ENCODE measurements at regions not wholly inside any gene's neighbourhood (a gene's known extent, or its start where the extent isn't known, plus 50 kb on each side); places are given as distances from the start of the nearest gene placed in this dataset.

GRCh38 chr16:17027488-17028129, 443.2 kb downstream of the XYLT1 start:
- Histone ChIP-seq H3K27me3 (no peaks in the 10 kb centered on the region), H3K9ac (ENCODE audit: low read depth in 2 of 2, low read length in 2 of 2) (no peak overlapping the region), H3K4me3 (no peak overlapping the region), H3K9me3 (no peaks in the 10 kb centered on the region), H3K36me3 (no peaks in the 10 kb centered on the region), H3K27ac (no peak overlapping the region), H3K4me1 (no peaks in the 10 kb centered on the region)
- no peak for DNase-seq
- TF ChIP-seq CTCF (IDR thresholded peaks at IDR 0.05): no peak
- intact Hi-C loops (cut with DNase I): no loop called here

GRCh38 chr16:17029602-17030350, 441.0 kb downstream of the XYLT1 start:
- Histone ChIP-seq H3K27ac (no peak overlapping the region), H3K4me1 (no peaks in the 10 kb centered on the region), H3K4me3 (no peak overlapping the region), H3K27me3 (no peaks in the 10 kb centered on the region), H3K9me3 (no peaks in the 10 kb centered on the region), H3K9ac (ENCODE audit: low read depth in 2 of 2, low read length in 2 of 2) (no peak overlapping the region), H3K36me3 (no peaks in the 10 kb centered on the region)
- DNase-seq: no peak
- intact Hi-C loops (cut with DNase I): no loop called here
- no peak for TF ChIP-seq CTCF (IDR thresholded peaks at IDR 0.05)

GRCh38 chr16:17031484-17032268, 439.1 kb downstream of the XYLT1 start:
- intact Hi-C loops (cut with DNase I): no loop called here
- Histone ChIP-seq H3K9me3 (no peaks in the 10 kb centered on the region), H3K27ac (no peak overlapping the region), H3K4me1 (no peaks in the 10 kb centered on the region), H3K27me3 (no peaks in the 10 kb centered on the region), H3K36me3 (no peaks in the 10 kb centered on the region), H3K4me3 (no peak overlapping the region), H3K9ac (ENCODE audit: low read depth in 2 of 2, low read length in 2 of 2) (no peak overlapping the region)
- no peak for DNase-seq
- TF ChIP-seq CTCF (IDR thresholded peaks at IDR 0.05): no peak

- H3K27ac ChIP-seq: no peak overlapping the region
- no peak for TF ChIP-seq CTCF (IDR thresholded peaks at IDR 0.05)
- no peaks in the 10 kb centered on the region for H3K27me3 ChIP-seq
- intact Hi-C loops (cut with DNase I): no loop called here
- no peaks in the 10 kb centered on the region for H3K9me3 ChIP-seq
- no peak overlapping the region for H3K9ac ChIP-seq (ENCODE audit: low read depth in 2 of 2, low read length in 2 of 2)
- no peak overlapping the region for H3K4me3 ChIP-seq
- no peaks in the 10 kb centered on the region for H3K36me3 ChIP-seq
- no peak for DNase-seq
- no peaks in the 10 kb centered on the region for H3K4me1 ChIP-seq
These were observed 438.4 kb downstream of the XYLT1 start for GRCh38 chr16:17032332-17032731.

- H3K4me1 ChIP-seq: no peaks in the 10 kb centered on the region
- no peaks in the 10 kb centered on the region for H3K36me3 ChIP-seq
- no peaks in the 10 kb centered on the region for H3K27me3 ChIP-seq
- H3K27ac ChIP-seq: no peak overlapping the region
- H3K4me3 ChIP-seq: no peak overlapping the region
- no peak overlapping the region for H3K9ac ChIP-seq (ENCODE audit: low read depth in 2 of 2, low read length in 2 of 2)
- no peaks in the 10 kb centered on the region for H3K9me3 ChIP-seq
- no peak for DNase-seq
- intact Hi-C loops (cut with DNase I): no loop called here
- no peak for TF ChIP-seq CTCF (IDR thresholded peaks at IDR 0.05)
These were observed 436.1 kb downstream of the XYLT1 start for GRCh38 chr16:17034477-17035252.
